ENCODE measurements at regions not wholly inside any gene's neighbourhood (a gene's known extent, or its start where the extent isn't known, plus 50 kb on each side); places are given as distances from the start of the nearest gene placed in this dataset.

- no peak for TF ChIP-seq POLR2A (IDR thresholded peaks at IDR 0.05)
- TF ChIP-seq, protein P1, sequence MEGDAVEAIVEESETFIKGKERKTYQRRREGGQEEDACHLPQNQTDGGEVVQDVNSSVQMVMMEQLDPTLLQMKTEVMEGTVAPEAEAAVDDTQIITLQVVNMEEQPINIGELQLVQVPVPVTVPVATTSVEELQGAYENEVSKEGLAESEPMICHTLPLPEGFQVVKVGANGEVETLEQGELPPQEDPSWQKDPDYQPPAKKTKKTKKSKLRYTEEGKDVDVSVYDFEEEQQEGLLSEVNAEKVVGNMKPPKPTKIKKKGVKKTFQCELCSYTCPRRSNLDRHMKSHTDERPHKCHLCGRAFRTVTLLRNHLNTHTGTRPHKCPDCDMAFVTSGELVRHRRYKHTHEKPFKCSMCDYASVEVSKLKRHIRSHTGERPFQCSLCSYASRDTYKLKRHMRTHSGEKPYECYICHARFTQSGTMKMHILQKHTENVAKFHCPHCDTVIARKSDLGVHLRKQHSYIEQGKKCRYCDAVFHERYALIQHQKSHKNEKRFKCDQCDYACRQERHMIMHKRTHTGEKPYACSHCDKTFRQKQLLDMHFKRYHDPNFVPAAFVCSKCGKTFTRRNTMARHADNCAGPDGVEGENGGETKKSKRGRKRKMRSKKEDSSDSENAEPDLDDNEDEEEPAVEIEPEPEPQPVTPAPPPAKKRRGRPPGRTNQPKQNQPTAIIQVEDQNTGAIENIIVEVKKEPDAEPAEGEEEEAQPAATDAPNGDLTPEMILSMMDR (IDR thresholded peaks at IDR 0.05), result no peak
Measured at GRCh38 chr13:104586051-104586746, 1520.0 kb upstream of the SLC10A2 start.
